ENCODE measurements at regions not wholly inside any gene's neighbourhood (a gene's known extent, or its start where the extent isn't known, plus 50 kb on each side); places are given as distances from the start of the nearest gene placed in this dataset.

GRCh38 chr14:71574976-71575375 lies 357.3 kb upstream of the RGS6 start:
- peak; percentile 73 for DNase-seq (ENCODE audit: low read depth)

GRCh38 chr14:71576472-71576871 lies 355.8 kb upstream of the RGS6 start:
- no peak for DNase-seq (ENCODE audit: low read depth)

- DNase-seq (ENCODE audit: low read depth): no peak
Measured at GRCh38 chr14:71579331-71579730, 352.9 kb upstream of the RGS6 start.

- DNase-seq (ENCODE audit: low read depth): no peak
Measured at GRCh38 chr14:71582705-71583104, 349.5 kb upstream of the RGS6 start.

- no peak for DNase-seq (ENCODE audit: low read depth)
Measured at GRCh38 chr14:71583194-71583593, 349.0 kb upstream of the RGS6 start.

- no peak for DNase-seq (ENCODE audit: low read depth)
Measured at GRCh38 chr14:71583705-71584104, 348.5 kb upstream of the RGS6 start.

- no peak for DNase-seq (ENCODE audit: low read depth)
Measured at GRCh38 chr14:71585361-71585760, 346.9 kb upstream of the RGS6 start.

GRCh38 chr14:71586131-71586897 lies 345.9 kb upstream of the RGS6 start:
- DNase-seq (ENCODE audit: low read depth): no peak

- DNase-seq (ENCODE audit: low read depth): no peak
Measured at GRCh38 chr14:71588028-71588427, 344.2 kb upstream of the RGS6 start.

GRCh38 chr14:71588576-71589215 lies 343.5 kb upstream of the RGS6 start:
- no peak for DNase-seq (ENCODE audit: low read depth)

- no peak for DNase-seq (ENCODE audit: low read depth)
Measured at GRCh38 chr14:71589609-71590008, 342.6 kb upstream of the RGS6 start.

- DNase-seq (ENCODE audit: low read depth): no peak
Measured at GRCh38 chr14:71590131-71590530, 342.1 kb upstream of the RGS6 start.

GRCh38 chr14:71591231-71591630 lies 341.0 kb upstream of the RGS6 start:
- no peak for DNase-seq (ENCODE audit: low read depth)

GRCh38 chr14:71591929-71592328 lies 340.3 kb upstream of the RGS6 start:
- DNase-seq (ENCODE audit: low read depth): no peak

GRCh38 chr14:71592361-71592760 lies 339.9 kb upstream of the RGS6 start:
- no peak for DNase-seq (ENCODE audit: low read depth)

- no peak for DNase-seq (ENCODE audit: low read depth)
Measured at GRCh38 chr14:71593966-71594365, 338.3 kb upstream of the RGS6 start.

- no peak for DNase-seq (ENCODE audit: low read depth)
Measured at GRCh38 chr14:71594821-71595220, 337.4 kb upstream of the RGS6 start.

GRCh38 chr14:71595441-71595840 lies 336.8 kb upstream of the RGS6 start:
- DNase-seq (ENCODE audit: low read depth): no peak

GRCh38 chr14:71597287-71597920 lies 334.8 kb upstream of the RGS6 start:
- no peak for DNase-seq (ENCODE audit: low read depth)

- no peak for DNase-seq (ENCODE audit: low read depth)
Measured at GRCh38 chr14:71597955-71598660, 334.1 kb upstream of the RGS6 start.

GRCh38 chr14:71600309-71600708 lies 331.9 kb upstream of the RGS6 start:
- no peak for DNase-seq (ENCODE audit: low read depth)

- DNase-seq (ENCODE audit: low read depth): no peak
Measured at GRCh38 chr14:71602524-71602923, 329.7 kb upstream of the RGS6 start.

- DNase-seq (ENCODE audit: low read depth): no peak
Measured at GRCh38 chr14:71604231-71604630, 328.0 kb upstream of the RGS6 start.
